Dedifferentiated amniotic fluid mesenchymal stem cell (primary cell): ENCODE measurements at regions not wholly inside any gene's neighbourhood (a gene's known extent, or its start where the extent isn't known, plus 50 kb on each side); places are given as distances from the start of the nearest gene placed in this dataset.
A peak's percentile ranks its signal among the peaks of the same experiment; 100 is the strongest.

Source experiments
- DNase-seq: peaks from one replicate; pipeline ENCODE4 v3.0.0-alpha.2; 2016; ENCODE audit errors: extremely low spot score

DNA sequence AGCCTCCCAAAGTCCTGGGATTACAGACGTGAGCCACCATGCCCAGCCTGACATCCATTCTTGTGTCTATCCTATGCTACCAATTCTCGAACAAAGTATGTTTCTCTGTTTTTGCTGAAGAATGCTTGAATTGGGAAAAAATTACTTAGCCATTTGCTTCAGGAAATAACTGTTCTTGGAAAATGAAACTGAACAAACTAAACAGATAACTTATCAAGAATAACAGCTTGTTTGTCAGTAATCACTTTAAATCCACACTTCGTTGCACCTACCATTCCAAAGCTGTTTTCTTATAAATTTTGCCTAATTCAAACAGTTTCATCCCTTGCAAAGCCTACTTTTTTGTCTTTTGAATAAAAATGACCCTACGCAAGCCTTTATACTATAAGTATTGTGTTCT lies 672.9 kb downstream of the SUCLG1 start:
- no peak for DNase-seq

DNA sequence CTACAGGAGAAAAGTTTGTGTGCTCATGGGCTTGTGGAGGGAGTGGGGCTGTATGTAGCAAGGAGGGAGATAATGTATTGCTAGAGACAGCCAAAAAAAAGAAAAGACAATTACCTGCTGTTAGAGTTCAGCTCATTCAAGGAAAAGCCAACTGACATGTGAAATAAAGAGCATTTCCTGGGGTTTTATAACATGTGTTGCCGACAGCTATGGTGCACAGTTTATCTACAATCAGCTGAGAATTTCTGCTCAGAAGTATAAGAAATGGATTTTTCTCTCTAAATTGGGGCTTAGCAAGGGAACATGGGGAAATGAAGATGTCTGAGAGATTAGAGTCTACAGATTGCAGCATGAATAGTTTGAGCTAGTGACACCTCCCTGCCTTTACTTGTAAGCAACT lies 674.1 kb downstream of the SUCLG1 start:
- DNase-seq: no peak

DNA sequence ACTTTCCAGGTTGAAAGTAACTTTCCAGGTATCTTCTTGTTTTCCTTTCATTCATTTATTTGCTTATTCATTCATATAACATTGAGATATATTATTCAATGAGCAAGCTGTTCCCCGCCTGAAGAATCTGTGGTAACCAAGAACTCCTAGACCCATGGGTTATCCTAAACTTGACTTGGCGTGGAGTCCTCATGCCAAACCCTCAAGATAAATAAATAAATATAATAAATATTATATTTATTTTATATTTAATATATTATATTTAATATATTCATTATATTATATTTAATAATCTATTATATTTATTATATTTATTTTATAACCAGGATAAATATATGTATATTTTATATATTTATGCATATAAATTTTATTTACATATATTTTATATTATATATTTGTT lies 674.8 kb downstream of the SUCLG1 start:
- no peak for DNase-seq

DNA sequence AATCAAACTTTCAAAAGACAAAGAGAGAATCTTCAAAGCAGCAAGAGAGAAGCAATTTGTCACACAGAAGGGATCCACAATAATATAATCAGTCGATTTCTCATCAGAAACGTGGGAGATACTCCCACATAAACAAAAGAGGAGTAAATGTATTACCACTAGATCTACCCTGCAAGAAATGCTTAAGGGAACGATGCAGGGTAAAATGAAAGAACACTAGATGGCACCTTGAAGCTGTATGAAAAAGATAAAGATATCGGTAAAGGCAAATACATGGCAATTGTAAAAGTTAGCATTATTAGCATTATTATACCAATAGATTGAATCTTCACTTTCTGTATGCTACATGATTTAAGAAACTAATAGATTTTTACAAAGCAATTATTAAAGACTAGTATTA lies 677.0 kb downstream of the SUCLG1 start:
- DNase-seq: no peak

DNA sequence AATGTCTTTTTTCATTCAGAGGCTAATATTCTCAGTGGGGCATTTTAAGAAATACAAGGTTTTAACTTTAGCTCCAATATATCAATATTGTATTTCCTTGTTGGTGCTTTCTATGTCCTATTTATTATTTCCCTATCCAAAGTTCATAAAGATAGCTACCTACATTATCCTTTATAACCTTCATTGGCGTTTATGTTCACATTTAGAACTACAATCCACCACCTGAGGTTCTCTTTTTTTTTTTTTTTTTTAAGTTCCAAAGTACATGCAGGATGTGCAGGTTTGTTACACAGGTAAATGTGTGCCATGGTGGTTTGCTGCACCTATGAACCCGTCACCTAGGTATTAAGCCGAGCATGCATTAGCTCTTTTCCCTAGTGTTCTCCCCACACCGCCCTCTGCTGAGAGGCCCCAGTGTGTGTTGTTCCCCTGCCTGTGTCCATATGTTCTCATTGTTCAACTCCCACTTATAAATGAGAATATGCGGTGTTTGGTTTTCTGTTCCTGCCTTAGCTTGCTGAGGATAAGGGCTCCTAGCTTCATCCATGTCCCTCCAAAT lies 694.6 kb downstream of the SUCLG1 start:
- DNase-seq: no peak

DNA sequence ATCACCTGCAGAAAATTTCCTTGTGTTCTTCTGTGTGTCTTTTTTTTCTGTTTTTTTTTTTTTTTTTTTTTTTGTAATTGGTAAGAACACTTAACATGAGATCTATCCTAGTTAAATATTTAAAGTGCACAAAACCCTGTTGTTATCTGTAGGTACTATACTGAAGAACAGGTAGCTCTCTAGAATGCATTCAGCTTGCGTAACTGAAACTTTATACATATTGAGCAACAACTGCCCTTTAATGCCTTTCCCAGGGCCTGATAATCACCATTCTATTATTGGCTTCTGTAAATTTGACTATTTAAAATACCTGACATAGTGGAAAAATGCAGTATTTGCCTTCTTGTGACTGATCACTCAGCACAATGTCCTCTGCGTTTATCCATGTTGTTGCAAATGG lies 701.8 kb downstream of the SUCLG1 start:
- no peak for DNase-seq

DNA sequence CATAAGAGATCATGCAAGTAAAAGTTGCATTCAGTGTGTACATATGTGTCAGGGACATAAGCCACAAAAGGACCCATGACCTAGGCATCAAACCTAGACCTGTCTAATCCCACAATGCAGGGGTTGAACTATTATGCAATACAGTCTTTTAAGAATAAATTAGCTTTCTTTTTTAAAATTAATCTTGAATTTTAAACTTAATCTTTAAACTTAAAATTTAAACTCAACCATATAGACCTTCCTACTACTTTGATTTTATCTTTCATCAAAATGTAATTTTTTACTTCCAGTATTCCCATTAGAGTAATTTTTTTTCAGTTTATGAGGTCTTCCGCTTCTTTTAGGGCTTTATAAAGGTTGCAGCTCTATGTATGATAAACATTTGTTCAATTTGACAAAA lies 702.9 kb downstream of the SUCLG1 start:
- DNase-seq: no peak

DNA sequence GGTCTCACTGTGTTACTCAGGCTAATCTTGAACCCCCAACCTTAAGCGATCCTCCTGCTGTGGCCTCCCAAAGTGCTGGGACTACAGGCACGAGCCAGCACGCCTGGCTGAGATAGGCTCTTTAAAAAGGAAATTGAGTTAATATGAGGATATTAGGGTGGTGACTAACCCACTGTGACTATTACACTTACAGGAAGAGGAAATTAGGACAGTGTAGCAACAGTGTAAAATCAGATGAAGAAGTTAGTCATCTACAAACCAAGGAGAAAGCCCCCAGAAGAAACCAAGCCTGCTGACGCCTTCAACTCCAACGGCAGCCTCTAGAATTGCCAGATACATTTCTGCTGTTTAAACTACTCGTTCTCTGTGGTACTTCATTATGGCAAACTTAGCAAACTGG lies 711.9 kb downstream of the SUCLG1 start:
- no peak for DNase-seq

DNA sequence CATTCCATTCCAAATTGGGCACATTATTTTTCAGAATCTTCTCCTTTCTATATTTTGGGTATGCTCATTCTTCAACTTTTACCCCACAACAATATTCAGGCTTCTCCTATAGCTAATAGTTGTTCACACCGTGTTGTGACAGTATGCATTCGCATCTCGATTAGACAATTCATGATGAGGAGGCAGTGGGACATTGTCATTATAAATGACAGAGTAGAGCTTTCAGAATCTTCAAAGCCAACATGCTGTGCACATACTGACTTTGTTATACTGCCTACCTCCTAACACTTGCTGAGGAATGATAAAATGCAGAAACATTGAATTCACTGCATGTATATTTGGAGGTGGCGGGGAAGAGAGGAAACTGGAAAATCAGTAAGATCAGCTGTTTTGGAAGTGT lies 714.2 kb downstream of the SUCLG1 start:
- DNase-seq: no peak

DNA sequence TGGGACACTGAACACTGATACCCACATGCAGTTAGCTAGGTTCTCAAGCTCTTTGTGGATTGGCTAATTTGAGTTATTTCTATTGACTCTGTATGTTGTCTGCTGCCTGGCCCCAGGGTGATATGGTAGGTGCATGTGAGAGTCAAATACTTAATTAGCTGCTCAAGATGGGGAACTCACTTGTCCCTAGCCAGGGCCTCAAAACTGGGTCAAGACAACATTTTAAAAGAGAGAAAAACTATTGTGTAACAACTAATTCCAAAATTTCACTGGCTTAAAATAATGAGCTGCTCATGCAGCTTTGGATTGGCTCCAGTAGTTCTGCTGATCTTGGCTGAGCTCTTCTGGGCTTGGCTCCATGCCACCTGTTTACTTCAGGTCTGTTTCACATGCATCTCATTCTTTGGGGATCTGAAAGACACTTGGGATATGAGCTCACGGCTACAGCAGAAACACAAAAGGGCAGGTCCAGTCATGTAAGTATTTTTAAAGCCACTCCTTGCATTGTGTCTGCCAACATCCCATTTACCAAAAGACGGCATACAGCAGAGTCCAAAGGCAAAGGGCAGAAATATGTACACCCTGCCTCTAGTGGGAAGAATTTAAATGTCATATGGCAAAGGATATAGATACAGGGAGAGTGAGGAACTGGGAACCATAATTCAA lies 716.8 kb downstream of the SUCLG1 start:
- DNase-seq: peak; percentile 40

DNA sequence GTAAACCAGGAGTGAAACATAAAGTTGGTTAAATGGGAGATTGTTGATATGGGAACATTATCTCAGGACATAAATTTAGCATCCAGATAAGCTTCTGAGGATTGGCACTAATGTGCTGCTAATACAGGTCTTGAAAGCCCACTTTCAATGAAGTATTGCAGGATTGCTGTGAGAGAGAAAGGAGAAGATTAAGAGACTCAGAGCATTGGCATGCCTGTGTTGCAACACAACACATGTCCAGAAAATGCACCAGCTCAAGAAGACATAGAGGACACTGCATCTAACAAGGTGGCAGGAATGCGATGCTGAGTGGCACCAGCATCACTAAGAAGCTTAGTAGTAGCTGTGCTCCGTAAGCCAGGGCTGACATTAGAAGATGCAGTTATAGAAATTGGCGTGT lies 728.9 kb downstream of the SUCLG1 start:
- DNase-seq: no peak

DNA sequence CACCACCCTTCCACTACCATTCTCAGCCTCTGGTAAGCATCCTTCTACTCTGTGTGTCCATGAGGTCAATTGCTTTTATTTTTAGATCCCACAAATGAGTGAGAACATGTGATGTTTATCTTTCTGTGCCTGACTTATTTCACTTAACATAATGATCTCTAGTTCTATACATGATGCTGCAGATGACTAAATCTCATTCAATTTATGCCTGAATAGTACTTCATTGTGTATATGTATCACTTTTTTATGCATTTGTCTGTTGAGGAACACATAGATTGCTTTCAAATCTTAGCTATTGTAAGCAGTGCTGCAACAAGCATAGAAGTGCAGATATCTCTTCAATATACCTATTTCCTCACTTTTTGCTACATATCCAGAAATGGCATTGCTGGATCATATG lies 733.3 kb downstream of the SUCLG1 start:
- no peak for DNase-seq

DNA sequence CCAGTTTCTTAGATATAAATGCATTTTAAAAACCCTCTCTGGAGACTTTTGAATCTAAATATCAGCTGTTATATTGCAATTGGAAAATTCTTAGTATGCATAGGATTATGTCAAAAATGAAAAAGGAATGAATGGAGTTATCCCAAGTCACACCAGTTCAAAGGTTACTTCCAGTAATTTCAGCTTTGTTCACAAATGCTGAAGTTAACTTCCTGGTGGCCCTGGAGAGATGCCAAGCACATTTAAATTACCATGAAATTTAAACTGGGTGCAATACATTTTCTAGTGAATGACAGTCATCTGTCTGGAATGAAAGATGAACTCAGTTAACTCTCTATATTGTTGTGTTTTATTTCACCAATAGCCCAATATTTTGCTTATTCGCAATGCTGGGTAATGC lies 753.9 kb downstream of the SUCLG1 start:
- no peak for DNase-seq

DNA sequence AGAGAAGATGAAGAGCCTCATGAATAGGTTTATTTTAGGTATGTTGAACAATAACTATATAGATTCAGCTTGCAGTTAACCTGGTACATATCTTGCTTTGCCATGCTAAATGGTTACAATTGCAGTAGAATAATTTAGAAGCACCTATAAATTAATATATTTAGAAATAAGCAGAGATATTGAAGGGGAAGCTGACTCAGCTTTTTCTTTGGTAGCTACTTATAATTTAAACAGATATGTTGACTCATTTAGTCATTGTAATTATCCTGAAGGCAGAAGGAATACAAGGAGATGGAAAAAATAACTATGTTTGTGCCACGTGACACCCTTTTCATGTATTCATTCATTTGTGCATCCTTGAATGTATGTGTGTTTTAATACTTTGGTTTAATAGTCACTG lies 755.5 kb downstream of the SUCLG1 start:
- no peak for DNase-seq

DNA sequence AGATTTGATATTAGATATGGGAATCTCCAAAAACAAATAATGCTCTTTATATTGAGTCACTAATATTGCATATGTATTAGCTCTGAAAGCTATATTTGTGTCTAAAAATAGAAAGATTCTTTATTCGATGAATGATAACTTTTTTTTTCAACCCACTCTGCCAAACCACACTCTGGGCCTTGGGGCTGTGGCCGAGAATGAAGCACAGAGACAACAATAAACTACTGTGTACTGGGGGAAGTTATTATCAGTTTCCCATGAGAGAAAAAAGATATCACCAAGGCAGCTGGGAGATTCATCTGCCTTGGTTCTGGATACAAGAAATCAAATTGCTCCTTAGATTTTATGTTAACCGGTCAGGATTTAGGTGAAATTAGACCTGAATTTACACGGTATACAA lies 762.2 kb downstream of the SUCLG1 start:
- no peak for DNase-seq

DNA sequence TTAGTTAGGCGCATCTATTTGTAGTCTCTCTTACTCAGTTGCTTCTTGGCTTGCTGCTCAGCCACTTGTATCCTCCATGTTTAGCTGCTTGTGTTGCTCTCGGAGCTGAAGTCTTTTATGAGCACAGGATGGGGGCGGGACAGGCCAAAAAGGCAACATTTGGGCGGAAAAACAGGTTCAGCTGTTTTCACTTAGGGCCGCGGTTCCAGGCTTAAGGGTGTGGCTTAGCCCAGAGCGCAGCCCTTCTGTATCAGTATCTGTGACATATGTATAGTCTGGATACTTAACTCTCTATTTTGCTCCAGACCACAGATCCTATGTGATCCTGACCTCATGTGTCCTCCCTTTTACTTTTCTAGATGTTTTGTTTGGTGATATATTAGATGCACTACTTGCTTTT lies 763.5 kb downstream of the SUCLG1 start:
- DNase-seq: no peak

DNA sequence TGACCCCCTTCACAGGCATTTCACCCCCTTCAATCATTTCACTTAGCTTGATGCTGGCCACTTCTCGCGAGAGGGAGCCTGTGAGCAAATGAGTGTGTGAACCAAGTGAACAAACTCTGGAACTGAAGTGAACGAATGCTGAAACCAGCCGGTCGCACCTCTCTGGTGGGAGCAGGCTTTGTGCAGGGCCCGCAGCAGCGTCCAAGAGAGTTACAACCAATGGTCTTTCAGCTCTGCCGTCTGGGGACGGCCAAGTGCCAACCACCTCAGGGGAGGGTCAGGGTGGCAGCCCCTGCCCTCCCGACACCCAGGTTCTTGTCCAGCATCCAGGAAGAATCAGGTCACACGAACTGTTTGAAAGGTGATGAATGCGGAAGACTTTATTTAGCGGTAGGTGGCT lies 764.0 kb downstream of the SUCLG1 start:
- DNase-seq: no peak

DNA sequence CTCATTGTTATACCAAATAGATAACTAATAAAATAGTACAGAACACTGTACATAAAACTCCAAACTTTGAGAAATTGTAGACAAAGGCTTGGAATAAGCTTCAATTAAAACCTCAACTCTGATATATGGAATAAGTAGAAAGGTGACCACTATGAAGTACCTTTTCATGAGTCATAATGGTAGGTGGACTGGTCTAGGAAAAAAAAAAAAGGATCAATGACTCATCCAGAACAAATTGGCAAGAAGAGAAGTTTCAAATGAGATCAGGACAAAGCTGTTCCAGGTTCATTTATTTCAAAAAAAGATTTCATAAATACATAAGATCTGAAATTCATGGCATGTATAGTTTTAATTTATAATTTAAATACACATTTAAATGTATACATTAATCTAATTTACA lies 769.7 kb downstream of the SUCLG1 start:
- DNase-seq: no peak

DNA sequence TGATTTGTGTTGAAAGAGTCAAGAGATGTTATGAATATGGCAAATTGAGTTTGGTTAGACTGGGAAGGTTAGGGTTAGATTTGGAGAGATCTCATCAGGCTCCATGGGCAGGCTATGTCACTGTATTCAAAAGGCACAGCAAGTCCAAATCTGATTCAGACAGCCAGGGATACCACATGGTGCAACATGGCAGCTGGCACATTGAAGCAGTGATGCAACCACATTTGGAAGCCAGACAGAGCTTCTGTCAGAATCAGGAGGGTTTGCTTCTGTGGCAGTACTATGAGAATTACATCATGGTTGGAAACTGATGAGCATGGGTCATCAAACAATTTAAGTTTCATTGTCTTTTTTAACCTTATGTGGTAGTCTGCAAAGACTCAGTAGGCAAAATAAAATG lies 772.2 kb downstream of the SUCLG1 start:
- no peak for DNase-seq

DNA sequence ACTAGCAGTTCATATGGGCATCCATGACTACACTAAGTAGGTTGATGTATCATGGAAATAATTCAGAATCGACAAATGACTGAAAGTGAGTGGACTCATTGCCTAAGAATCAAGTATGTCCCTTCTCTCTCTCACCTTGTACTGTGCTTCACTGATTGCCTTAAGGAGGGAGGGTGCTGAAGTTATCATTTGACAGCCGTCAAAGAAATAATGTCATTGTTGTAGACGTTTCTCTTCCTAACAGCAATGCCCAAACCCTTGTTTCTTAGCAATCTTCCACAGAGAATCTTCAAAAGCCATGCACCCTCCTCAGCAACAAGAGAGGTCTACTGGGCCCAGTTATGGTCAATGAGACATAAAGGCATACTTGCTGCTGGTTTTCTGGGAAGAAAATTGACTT lies 785.0 kb downstream of the SUCLG1 start:
- no peak for DNase-seq

DNA sequence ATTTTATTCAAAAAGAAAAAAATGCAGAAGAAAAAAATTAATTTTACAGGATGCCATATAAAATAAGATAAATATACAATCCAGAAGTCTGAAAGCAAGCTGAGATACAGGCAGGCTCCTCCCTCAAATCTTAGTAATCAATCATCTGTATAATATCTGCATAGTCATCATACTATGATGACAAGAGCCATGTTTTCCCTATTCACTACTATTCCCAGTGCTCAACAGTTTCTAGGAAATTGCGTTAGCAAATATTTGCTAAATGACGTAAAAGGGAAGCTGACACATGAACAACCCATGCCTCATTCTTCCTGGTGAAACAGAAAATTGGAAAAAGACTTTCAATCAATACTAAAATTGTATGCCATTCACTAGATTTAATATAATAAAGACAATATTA lies 793.2 kb downstream of the SUCLG1 start:
- DNase-seq: no peak

DNA sequence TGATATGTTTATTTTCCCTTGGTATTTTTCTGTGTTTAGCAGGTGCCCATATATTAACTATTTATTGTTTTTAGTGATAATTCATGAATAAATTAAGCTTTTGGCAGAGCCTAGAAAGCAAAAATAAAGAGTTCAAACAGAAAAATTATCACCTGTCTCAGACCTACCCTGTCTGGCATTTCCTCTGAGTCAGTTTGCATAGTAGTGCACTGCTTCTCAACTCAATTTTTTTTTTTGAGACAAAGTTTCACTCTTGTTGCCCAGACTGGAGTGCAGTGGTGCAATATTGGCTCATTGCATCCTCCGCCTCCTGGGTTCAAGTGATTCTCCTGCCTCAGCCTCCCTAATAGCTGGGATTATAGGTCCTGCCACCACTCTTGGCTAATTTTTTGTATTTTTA lies 793.9 kb downstream of the SUCLG1 start:
- no peak for DNase-seq

DNA sequence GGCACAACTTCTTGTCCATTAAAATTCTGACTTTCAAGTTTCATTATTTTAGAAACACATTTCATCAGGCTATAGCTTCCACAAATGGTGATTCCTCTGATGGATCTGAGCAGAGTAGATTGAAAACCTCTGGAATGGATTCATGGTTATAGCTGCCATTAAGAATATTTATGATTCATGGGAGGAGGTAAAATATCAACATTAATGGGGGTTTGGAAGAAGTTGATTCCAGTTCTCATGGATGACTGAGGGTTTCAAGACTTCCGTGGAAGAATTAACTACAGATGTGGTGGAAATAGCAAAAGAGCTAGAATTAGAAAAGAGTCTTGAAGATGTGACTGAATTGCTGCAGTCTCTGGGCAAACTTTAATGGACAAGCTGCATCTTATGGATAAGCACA lies 797.4 kb downstream of the SUCLG1 start:
- no peak for DNase-seq

DNA sequence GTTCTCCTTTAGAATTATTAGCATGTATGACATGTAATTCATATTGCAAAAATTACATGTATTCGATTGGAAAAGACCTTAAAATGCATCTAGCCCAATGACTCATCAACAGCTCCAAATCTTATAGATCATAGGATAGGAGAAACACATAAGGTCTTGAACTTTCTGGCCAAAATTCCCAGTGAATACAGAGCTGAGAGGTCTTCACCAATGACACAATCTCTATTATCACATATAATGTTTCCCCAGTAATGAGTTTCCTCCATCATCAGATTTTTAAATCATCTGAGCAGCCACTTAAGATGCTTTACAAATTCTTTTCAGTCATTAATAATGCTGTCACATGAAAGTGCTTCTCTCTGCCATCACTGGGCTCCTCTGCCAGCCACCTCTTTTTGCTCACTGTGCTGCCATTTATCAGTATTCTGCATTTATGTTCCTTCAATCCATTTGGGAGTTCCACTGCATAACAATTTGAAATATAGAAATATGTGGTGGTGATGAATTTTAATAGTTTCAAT lies 804.9 kb downstream of the SUCLG1 start:
- no peak for DNase-seq
